Calu3 (cell line): ENCODE measurements at regions not wholly inside any gene's neighbourhood (a gene's known extent, or its start where the extent isn't known, plus 50 kb on each side); places are given as distances from the start of the nearest gene placed in this dataset.

Experiments used
- BruUV-seq: library from RNA; stranded (reverse); fragments of 400-500 nt; replicated peaks from 2 replicates; lab custom pipeline; 2021; lab: Mats Ljungman, UMichigan
- CTCF ChIA-PET: fragments of 300-600 bp; sonication (Branson Sonifier 250); formaldehyde crosslinking; loops from one replicate; lab custom pipeline; 2022; ENCODE audit warnings: antibody characterized with exemption; lab: Charles Lee
- DNase-seq: peaks from one replicate; pipeline ENCODE4 v3.0.0; 2022
- H3K27ac Mint-ChIP-seq: one replicate; pipeline ENCODE4 v1.8.0; 2022; ENCODE audit warnings: mixed read lengths; ENCODE audit not compliant: unreplicated experiment
- H3K27me3 Mint-ChIP-seq: one replicate; pipeline ENCODE4 v1.8.0; 2022; ENCODE audit warnings: mixed read lengths; ENCODE audit not compliant: unreplicated experiment
- H3K36me3 Mint-ChIP-seq: one replicate; pipeline ENCODE4 v1.8.0; 2022; ENCODE audit warnings: mild to moderate bottlenecking, moderate library complexity, mixed read lengths; ENCODE audit not compliant: insufficient read depth, unreplicated experiment
- H3K4me1 Mint-ChIP-seq: one replicate; pipeline ENCODE4 v1.8.0; 2022; ENCODE audit warnings: mild to moderate bottlenecking, low read depth, mixed read lengths; ENCODE audit not compliant: unreplicated experiment
- H3K4me3 Mint-ChIP-seq: one replicate; pipeline ENCODE4 v1.8.0; 2022; ENCODE audit warnings: mild to moderate bottlenecking, low read depth, moderate library complexity, mixed read lengths; ENCODE audit not compliant: unreplicated experiment
- H3K9me3 Mint-ChIP-seq: one replicate; pipeline ENCODE4 v1.8.0; 2022; ENCODE audit warnings: low read depth, mixed read lengths; ENCODE audit not compliant: unreplicated experiment
- intact Hi-C: fragments of 100-400 bp; cut with micrococcal nuclease; formaldehyde crosslinking; loops from one replicate; pipeline ENCODE4 v1.10.0; 2022; ENCODE audit not compliant: unreplicated experiment
- TF ChIP-seq, protein P1 (sequence below): fragments of 200-600 bp; IDR thresholded peaks from one replicate; pipeline ENCODE4 v1.8.0; 2022; ENCODE audit warnings: antibody characterized with exemption; ENCODE audit not compliant: unreplicated experiment

DNA sequence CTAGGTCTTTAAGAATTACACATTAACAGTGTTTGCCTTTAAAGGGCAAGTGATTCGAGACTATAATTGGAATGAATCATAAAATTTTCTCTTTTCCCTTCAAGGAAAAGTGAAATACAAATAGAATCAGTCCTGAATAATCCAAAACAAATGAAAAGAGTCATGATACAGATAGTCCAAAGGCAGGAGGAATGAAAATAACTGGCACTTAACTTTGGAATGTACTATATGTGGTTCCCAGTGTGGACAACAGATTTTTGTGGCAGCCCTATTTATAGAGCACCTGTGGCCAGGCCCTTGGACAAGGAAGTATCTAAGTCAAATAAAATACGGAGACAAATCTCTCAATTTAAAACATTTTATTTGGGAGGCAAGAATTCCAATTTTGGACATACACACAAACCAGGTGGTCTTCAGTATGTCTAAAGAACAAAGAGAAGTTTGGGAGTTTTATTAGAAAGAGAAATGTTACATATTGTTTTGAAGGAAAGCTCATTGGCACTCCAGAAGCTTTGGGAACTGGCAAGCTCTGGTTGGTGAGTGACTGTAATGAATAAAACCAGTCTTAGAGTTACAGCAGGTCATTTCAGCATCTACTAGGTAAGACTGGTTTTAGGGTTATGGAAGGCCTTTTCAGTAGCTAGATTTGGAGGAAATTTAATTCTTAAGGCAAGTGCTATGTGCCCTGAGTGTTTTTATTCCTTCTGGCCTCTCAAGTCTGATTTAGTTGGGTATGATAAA, 116.0 kb upstream of the PAM start:
- intact Hi-C loops, result no loop called here
- BruUV-seq, result no TSS peak
- DNase-seq, result no peak
- Mint-ChIP-seq H3K4me3 (no peak overlapping the region), H3K36me3 (no peaks in the 10 kb centered on the region), H3K4me1 (peaks cover 11% of the 10 kb centered on the region), H3K9me3 (no peaks in the 10 kb centered on the region), H3K27ac (no peak overlapping the region), H3K27me3 (peaks cover 9% of the 10 kb centered on the region)
- CTCF ChIA-PET, result no interaction called here
- TF ChIP-seq, protein P1, sequence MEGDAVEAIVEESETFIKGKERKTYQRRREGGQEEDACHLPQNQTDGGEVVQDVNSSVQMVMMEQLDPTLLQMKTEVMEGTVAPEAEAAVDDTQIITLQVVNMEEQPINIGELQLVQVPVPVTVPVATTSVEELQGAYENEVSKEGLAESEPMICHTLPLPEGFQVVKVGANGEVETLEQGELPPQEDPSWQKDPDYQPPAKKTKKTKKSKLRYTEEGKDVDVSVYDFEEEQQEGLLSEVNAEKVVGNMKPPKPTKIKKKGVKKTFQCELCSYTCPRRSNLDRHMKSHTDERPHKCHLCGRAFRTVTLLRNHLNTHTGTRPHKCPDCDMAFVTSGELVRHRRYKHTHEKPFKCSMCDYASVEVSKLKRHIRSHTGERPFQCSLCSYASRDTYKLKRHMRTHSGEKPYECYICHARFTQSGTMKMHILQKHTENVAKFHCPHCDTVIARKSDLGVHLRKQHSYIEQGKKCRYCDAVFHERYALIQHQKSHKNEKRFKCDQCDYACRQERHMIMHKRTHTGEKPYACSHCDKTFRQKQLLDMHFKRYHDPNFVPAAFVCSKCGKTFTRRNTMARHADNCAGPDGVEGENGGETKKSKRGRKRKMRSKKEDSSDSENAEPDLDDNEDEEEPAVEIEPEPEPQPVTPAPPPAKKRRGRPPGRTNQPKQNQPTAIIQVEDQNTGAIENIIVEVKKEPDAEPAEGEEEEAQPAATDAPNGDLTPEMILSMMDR, result no peak

DNA sequence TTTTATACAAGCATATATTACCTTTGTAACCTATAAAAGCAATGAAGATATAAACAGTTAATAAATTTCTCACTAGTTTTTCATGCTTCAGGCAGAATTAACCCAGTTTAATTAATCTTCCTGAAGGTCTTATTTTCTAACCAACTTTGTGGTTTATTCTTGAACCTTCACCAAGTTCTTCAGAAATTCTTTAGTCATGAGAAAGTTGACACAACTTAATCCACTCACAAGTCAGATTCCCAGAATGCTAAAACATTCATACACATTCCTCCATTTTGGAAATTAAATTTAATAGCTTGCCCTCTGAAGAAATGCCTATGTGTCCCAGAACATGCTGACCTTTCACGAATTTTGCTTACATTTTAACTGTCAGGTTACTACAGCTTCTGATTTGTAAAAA, 105.4 kb upstream of the PAM start:
- intact Hi-C loops, result no loop called here
- no TSS peak for BruUV-seq
- Mint-ChIP-seq H3K4me1 (no peaks in the 10 kb centered on the region), H3K36me3 (no peaks in the 10 kb centered on the region), H3K27ac (no peak overlapping the region), H3K9me3 (peaks cover 10% of the 10 kb centered on the region), H3K4me3 (no peak overlapping the region), H3K27me3 (no peaks in the 10 kb centered on the region)
- DNase-seq, result no peak
- TF ChIP-seq, protein P1, result no peak
- CTCF ChIA-PET, result no interaction called here

DNA sequence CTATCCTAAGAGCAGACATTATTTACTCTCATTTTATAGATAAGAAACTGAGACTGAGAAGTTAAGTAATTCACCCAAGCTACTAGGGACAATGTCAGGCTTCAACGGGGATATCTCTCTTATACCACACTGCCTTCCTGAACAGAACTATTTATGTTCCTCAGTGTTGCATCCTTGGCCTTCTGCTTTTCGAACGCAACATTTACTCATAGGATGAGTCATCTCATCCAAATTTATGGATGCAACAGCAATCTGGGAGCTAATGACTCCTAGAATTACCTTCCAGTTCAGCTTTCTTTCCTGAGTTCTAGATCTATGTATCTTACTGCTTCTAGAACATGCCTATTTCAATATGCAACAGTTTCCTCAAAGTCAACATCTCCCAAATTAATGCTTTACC, 103.6 kb upstream of the PAM start:
- CTCF ChIA-PET, result no interaction called here
- DNase-seq, result no peak

DNA sequence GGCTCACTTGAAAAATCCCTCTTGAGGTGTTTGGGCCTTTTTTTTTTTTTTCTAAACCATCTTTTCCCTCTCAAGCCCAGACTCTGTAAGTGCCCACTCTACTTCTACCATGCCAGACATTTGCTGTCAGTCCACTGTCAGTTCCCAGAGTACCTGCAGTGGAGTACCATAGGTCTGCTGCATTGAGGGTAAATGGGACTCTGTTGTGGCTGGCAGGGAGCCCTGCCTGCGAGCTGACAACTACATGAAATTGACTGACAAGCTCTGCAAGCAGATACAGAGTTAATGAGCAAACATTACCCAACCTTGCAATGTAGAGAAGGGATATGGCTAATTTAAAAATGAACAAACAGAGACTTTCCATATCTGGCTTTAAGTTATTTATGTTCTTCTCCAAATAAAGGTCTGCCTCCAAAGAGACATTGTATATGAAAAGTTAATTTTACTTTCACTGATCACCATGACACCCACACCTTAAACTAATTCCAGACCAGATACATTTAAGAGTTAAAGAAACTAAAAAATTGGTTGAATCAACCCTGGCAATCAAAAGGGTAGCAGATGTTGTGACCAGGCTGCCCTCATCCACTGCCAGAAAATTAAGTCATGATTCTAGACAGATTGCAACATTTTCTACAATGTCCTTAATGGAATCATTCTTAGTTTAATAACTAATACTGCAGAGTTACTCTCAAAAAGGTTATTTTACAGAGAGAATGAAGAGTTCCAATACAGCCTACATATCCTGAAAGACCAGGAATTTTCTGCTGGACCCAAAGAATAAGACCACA, 100.4 kb upstream of the PAM start:
- H3K9me3 Mint-ChIP-seq, result no peaks in the 10 kb centered on the region
- no peak overlapping the region for H3K27ac Mint-ChIP-seq
- TF ChIP-seq, protein P1, result no peak
- H3K4me1 Mint-ChIP-seq, result no peaks in the 10 kb centered on the region
- DNase-seq, result no peak
- H3K27me3 Mint-ChIP-seq, result no peaks in the 10 kb centered on the region
- H3K4me3 Mint-ChIP-seq, result no peak overlapping the region
- no TSS peak for BruUV-seq
- intact Hi-C loops, result no loop called here
- no peaks in the 10 kb centered on the region for H3K36me3 Mint-ChIP-seq
- CTCF ChIA-PET, result no interaction called here

More for the DNA sequence above, 103.6 kb upstream of the PAM start:
- Mint-ChIP-seq H3K27ac (no peak overlapping the region), H3K36me3 (no peaks in the 10 kb centered on the region), H3K4me3 (no peak overlapping the region), H3K27me3 (no peaks in the 10 kb centered on the region), H3K4me1 (no peaks in the 10 kb centered on the region), H3K9me3 (peaks cover 6% of the 10 kb centered on the region)
- intact Hi-C loops, result no loop called here
- TF ChIP-seq, protein P1, result no peak
- BruUV-seq, result no TSS peak
